Erythroblast (primary cell): ENCODE measurements at regions not wholly inside any gene's neighbourhood (a gene's known extent, or its start where the extent isn't known, plus 50 kb on each side); places are given as distances from the start of the nearest gene placed in this dataset.

Experiments
- GATA1 ChIP-seq: IDR thresholded peaks from 2 replicates; pipeline ENCODE4 v1.6.1; 2011; ENCODE audit warnings: low read depth, mild to moderate bottlenecking, control low read depth, low read length, moderate library complexity
- POLR2A ChIP-seq: IDR thresholded peaks from 2 replicates; pipeline ENCODE4 v1.6.1; 2011; ENCODE audit warnings: mild to moderate bottlenecking, low read length

DNA sequence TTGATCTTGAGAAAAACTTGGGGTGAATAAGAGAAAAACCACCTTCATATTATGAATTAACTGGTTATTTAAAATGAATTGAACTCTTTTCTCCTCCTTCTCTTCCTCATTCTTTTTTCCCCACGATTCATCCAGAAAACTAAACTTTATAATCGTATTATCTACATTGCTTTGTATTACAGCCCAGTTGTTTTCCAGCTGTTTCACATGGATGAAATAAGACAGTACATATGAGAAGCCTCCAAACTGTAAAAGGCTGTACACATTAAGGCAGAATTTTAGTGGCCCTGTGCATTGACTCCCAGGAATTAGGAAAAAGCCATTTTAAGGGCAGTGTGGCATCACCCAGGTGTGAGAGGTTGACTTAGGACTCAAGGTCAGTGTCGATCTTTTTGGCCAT lies 80.3 kb upstream of the PGBD5 start:
- TF ChIP-seq POLR2A (no peak), GATA1 (no peak)
